PC-3 (cell line): ENCODE measurements at regions not wholly inside any gene's neighbourhood (a gene's known extent, or its start where the extent isn't known, plus 50 kb on each side); places are given as distances from the start of the nearest gene placed in this dataset.

Experiments
- ATAC-seq: fragments of 200-7000 bp; cut with Tn5 transposase; 2 replicates; pipeline ENCODE4 v1.9.1; 2020; ENCODE audit warnings: mild to moderate bottlenecking, moderate library complexity
- BruUV-seq: library from RNA; stranded (reverse); fragments of 400-500 nt; replicated peaks from 2 replicates; lab custom pipeline; 2021; lab: Mats Ljungman, UMichigan
- CTCF ChIA-PET: fragments of 300-600 bp; sonication (Branson Sonifier 250); formaldehyde crosslinking; loops from one replicate; lab custom pipeline; 2022; ENCODE audit warnings: antibody characterized with exemption; lab: Charles Lee
- POLR2A ChIA-PET: fragments of 300-600 bp; sonication (Branson Sonifier 250); formaldehyde crosslinking; loops from one replicate; lab custom pipeline; 2022; ENCODE audit warnings: antibody characterized with exemption; ENCODE audit not compliant: unreplicated experiment; lab: Charles Lee
- DNase-seq: peaks from one replicate; pipeline ENCODE4 v3.0.0-alpha.2; 2015
- H2AFZ ChIP-seq: fragments of 300-600 bp; sonication (generic); 2 replicates; pipeline ENCODE4 v1.6.0; 2016; ENCODE audit warnings: antibody characterized with exemption, low read length
- H3F3A ChIP-seq: fragments of 300-600 bp; sonication (generic); one replicate; pipeline ENCODE4 v1.6.0; 2017; ENCODE audit warnings: antibody characterized with exemption, low read length, control low read depth, mild to moderate bottlenecking; ENCODE audit not compliant: unreplicated experiment
- H3K27ac ChIP-seq: fragments of 300-600 bp; sonication (generic); 2 replicates; pipeline ENCODE4 v1.5.1; 2016; ENCODE audit warnings: mild to moderate bottlenecking, low read length
- H3K27me3 ChIP-seq: fragments of 300-600 bp; sonication (generic); 2 replicates; pipeline ENCODE4 v1.6.1; 2016; ENCODE audit warnings: low read length, mixed read lengths
- H3K36me3 ChIP-seq: fragments of 300-600 bp; sonication (generic); 2 replicates; pipeline ENCODE4 v1.6.1; 2016; ENCODE audit warnings: low read depth, mixed run types, low read length, mixed read lengths
- H3K4me1 ChIP-seq: fragments of 300-600 bp; sonication (generic); 2 replicates; pipeline ENCODE4 v1.5.1; 2016; ENCODE audit warnings: low read length; ENCODE audit not compliant: insufficient read depth
- H3K4me2 ChIP-seq: fragments of 300-600 bp; sonication (generic); 2 replicates; pipeline ENCODE4 v1.6.0; 2016; ENCODE audit warnings: low read length
- H3K4me3 ChIP-seq: fragments of 300-600 bp; sonication (generic); 2 replicates; pipeline ENCODE4 v1.5.1; 2016; ENCODE audit warnings: mild to moderate bottlenecking, low read length, mixed read lengths
- H3K79me2 ChIP-seq: fragments of 300-600 bp; sonication (generic); 2 replicates; pipeline ENCODE4 v1.6.1; 2017; ENCODE audit warnings: low read length, mixed read lengths
- H3K9ac ChIP-seq: fragments of 300-600 bp; sonication (generic); 2 replicates; pipeline ENCODE4 v1.6.0; 2016; ENCODE audit warnings: mild to moderate bottlenecking, low read length
- H3K9me2 ChIP-seq: fragments of 300-600 bp; sonication (generic); replicated peaks from 2 replicates; pipeline ENCODE4 v1.6.1; 2016; ENCODE audit warnings: mixed run types, low read length, mixed read lengths
- H3K9me3 ChIP-seq: fragments of 300-600 bp; sonication (generic); 2 replicates; pipeline ENCODE4 v1.6.1; 2016; ENCODE audit warnings: low read length, mixed read lengths
- H4K20me1 ChIP-seq: fragments of 300-600 bp; sonication (generic); 2 replicates; pipeline ENCODE4 v1.6.1; 2016; ENCODE audit warnings: low read length, mixed read lengths
- CTCF ChIP-seq: fragments of 300-600 bp; sonication (generic); conservative IDR thresholded peaks from 2 replicates; pipeline ENCODE4 v1.5.1; 2017; ENCODE audit warnings: antibody characterized with exemption, low read depth, mild to moderate bottlenecking, low read length
- EZH2 ChIP-seq: fragments of 300-600 bp; sonication (generic); IDR thresholded peaks from one replicate; pipeline ENCODE4 v1.6.1; 2017; ENCODE audit warnings: antibody characterized with exemption, mild to moderate bottlenecking, low read length; ENCODE audit not compliant: unreplicated experiment
- EZH2phosphoT487 ChIP-seq: fragments of 300-600 bp; sonication (generic); IDR thresholded peaks from 2 replicates; pipeline ENCODE4 v1.6.1; 2018; ENCODE audit warnings: mild to moderate bottlenecking, antibody characterized with exemption, low read length, borderline replicate concordance
- intact Hi-C: fragments of 100-400 bp; cut with micrococcal nuclease; formaldehyde crosslinking; loops from 2 replicates; pipeline ENCODE4 v1.9.0; 2023

- Histone ChIP-seq H3K27me3 (no peaks in the 10 kb centered on the region), H3K79me2 (no peaks in the 10 kb centered on the region), H3K36me3 (no peaks in the 10 kb centered on the region), H3K4me1 (peaks cover 24% of the 10 kb centered on the region), H3K4me2 (peak overlapping the region; percentile 32), H2AFZ (peak overlapping the region; percentile 27), H3K9me2 (no peaks in the 10 kb centered on the region), H3K9ac (no peak overlapping the region), H3K4me3 (peak overlapping the region; percentile 6; the same call in 1 of the 2 replicates), H3F3A (no peaks in the 10 kb centered on the region), H4K20me1 (no peaks in the 10 kb centered on the region), H3K27ac (peak overlapping the region; percentile 70), H3K9me3 (no peaks in the 10 kb centered on the region)
- BruUV-seq: TSS peak; percentile 98
- TF ChIP-seq EZH2phosphoT487: no peak
- TF ChIP-seq CTCF: no peak
- TF ChIP-seq EZH2: no peak
- DNase-seq: peak; percentile 82
- intact Hi-C loops: loop anchor here (1.0 to 10.0 kb wide), 5 partner anchors 16 to 338 kb away; partner anchors contain the start of gene PLD1
- POLR2A ChIA-PET: no interaction called here
- CTCF ChIA-PET: no interaction called here
- peak; percentile 80 for ATAC-seq
These were observed 72.1 kb upstream of the FNDC3B start for GRCh38 chr3:171967137-171967783.

DNA sequence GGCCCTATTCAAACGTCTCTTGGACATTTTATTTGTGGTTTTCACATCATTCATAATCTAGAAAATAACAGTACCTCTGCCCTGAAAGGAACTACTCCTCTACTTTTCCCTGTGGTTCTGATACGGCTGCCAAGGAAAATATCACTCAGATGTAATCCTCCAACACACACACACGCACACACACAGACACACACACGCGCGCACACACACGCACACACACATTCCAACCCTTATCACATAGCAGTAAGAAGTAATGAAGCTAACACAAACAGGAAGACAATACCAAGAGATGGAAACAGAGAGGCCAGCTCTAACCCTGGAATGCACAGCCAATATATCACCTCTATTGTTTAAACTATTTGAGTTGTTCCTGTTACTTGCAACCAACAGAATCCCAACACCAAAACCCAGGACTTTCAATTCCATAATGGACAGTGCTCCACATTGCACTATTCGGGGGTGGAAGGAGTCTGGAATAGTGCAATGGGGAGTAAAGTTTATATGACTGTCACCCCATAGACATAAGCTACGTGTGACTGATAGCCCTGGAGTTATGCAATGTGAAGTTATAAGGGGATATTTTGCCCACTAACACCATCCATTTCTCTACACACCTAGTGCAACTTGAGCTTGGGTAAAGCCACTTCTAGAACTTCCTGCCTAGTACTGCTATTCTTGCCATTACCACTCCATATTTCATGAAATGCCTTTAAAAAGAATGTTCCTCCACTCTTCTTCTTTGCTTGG, 71.3 kb upstream of the FNDC3B start:
- H3K27me3 ChIP-seq: no peaks in the 10 kb centered on the region
- DNase-seq: peak; percentile 18
- H3K9me3 ChIP-seq: no peaks in the 10 kb centered on the region
- no peaks in the 10 kb centered on the region for H3K36me3 ChIP-seq
- ChIA-PET POLR2A (no interaction called here), CTCF (no interaction called here)
- H3K27ac ChIP-seq: peak overlapping the region; percentile 70
- ATAC-seq: peak; percentile 8
- no peaks in the 10 kb centered on the region for H4K20me1 ChIP-seq
- H3K79me2 ChIP-seq: no peaks in the 10 kb centered on the region
- H3K4me2 ChIP-seq: peak overlapping the region; percentile 32
- H2AFZ ChIP-seq: no peak overlapping the region
- H3K4me1 ChIP-seq: peaks cover 24% of the 10 kb centered on the region
- no peaks in the 10 kb centered on the region for H3F3A ChIP-seq
- BruUV-seq: no TSS peak
- no peak for TF ChIP-seq CTCF
- no peak for TF ChIP-seq EZH2
- no peak for TF ChIP-seq EZH2phosphoT487
- no peaks in the 10 kb centered on the region for H3K9me2 ChIP-seq
- H3K4me3 ChIP-seq: no peak overlapping the region
- no peak overlapping the region for H3K9ac ChIP-seq
- intact Hi-C loops: loop anchor here (1.0 to 10.0 kb wide), 5 partner anchors 17 to 337 kb away; partner anchors contain the start of gene PLD1
